SK-N-SH (cell line): ENCODE measurements at regions not wholly inside any gene's neighbourhood (a gene's known extent, or its start where the extent isn't known, plus 50 kb on each side); places are given as distances from the start of the nearest gene placed in this dataset.

Experiments used
- CTCF ChIA-PET: fragments of 300-600, 350-600 bp; formaldehyde crosslinking; extraction: SDS; loops from one replicate; lab custom pipeline; 2021; lab: Yijun Ruan, JAX
- POLR2A ChIA-PET: fragments of 350-600 bp; sonication (Branson Sonifier 250); formaldehyde crosslinking; extraction: SDS; loops from one replicate; lab custom pipeline; 2020; ENCODE audit warnings: antibody characterized with exemption, inconsistent platforms; lab: Yijun Ruan, JAX
- DNase-seq: peaks from one replicate; pipeline ENCODE4 v3.0.0; 2012
- H2AFZ ChIP-seq: fragments of 200-600 bp; sonication (generic); 2 replicates; pipeline ENCODE4 v1.8.1; 2016; ENCODE audit warnings: antibody characterized with exemption, mild to moderate bottlenecking, low read depth
- H3F3A ChIP-seq: fragments of 200-600 bp; sonication (generic); replicated peaks from 2 replicates; pipeline ENCODE3; 2016; ENCODE audit warnings: antibody characterized with exemption, mild to moderate bottlenecking; ENCODE audit not compliant: insufficient read depth
- H3K27ac ChIP-seq, 2 experiments: fragments of 200-500 bp in 1 of 2; fragments of 200-600 bp in 1 of 2; sonication (Bioruptor generic) in 1 of 2; sonication (generic), shearing (Covaris generic) in 1 of 2; 2 replicates each; pipeline versions ENCODE4 v1.5.1 to v1.6.1; 2014 to 2016; ENCODE audit warnings: low read depth in 2 of 2, inconsistent platforms in 1 of 2, low read length in 1 of 2, mild to moderate bottlenecking in 1 of 2, mixed read lengths in 1 of 2
- H3K27me3 ChIP-seq: fragments of 200-600 bp; sonication (generic), shearing (Covaris generic); 2 replicates; pipeline ENCODE4 v1.6.1; 2016; ENCODE audit warnings: mixed run types; ENCODE audit not compliant: insufficient read depth
- H3K36me3 ChIP-seq, 2 experiments: fragments of 200-500 bp in 1 of 2; fragments of 200-600 bp in 1 of 2; sonication (Bioruptor generic) in 1 of 2; sonication (generic) in 1 of 2; replicated peaks in 1 of 2; 2 replicates each; pipeline versions ENCODE3 to v1.5.1; 2014 to 2016; ENCODE audit warnings: low read length in 1 of 2, mild to moderate bottlenecking in 1 of 2; ENCODE audit not compliant: insufficient read depth in 2 of 2, control insufficient read depth in 1 of 2
- H3K4me1 ChIP-seq, 2 experiments: fragments of 200-500 bp in 1 of 2; fragments of 200-600 bp in 1 of 2; sonication (Bioruptor generic) in 1 of 2; sonication (generic), shearing (Covaris generic) in 1 of 2; 2 replicates each; pipeline versions ENCODE4 v1.5.1 to v1.6.1; 2014 to 2016; ENCODE audit warnings: low read depth in 1 of 2, low read length in 1 of 2, mixed run types in 1 of 2; ENCODE audit not compliant: insufficient read depth in 2 of 2, control insufficient read depth in 1 of 2
- H3K4me2 ChIP-seq: fragments of 200-600 bp; sonication (generic), shearing (Covaris generic); 2 replicates; pipeline ENCODE4 v1.6.1; 2017; ENCODE audit warnings: mixed run types
- H3K4me3 ChIP-seq, 2 experiments: fragments of 200-500 bp in 1 of 2; fragments of 200-600 bp in 1 of 2; sonication (Bioruptor generic) in 1 of 2; sonication (generic), shearing (Covaris generic) in 1 of 2; 2 replicates each; pipeline versions ENCODE4 v1.5.1 to v1.8.1; 2014 to 2016; ENCODE audit warnings: low read depth in 2 of 2, inconsistent platforms in 1 of 2, low read length in 1 of 2, mild to moderate bottlenecking in 1 of 2, mixed read lengths in 1 of 2, moderate library complexity in 1 of 2
- H3K79me2 ChIP-seq: fragments of 200-600 bp; sonication (generic); 2 replicates; pipeline ENCODE4 v1.8.1; 2017; ENCODE audit warnings: mild to moderate bottlenecking; ENCODE audit not compliant: insufficient read depth
- H3K9ac ChIP-seq: fragments of 200-600 bp; sonication (generic); 2 replicates; pipeline ENCODE4 v1.6.1; 2017; ENCODE audit warnings: mixed run types
- H3K9me2 ChIP-seq: fragments of 200-600 bp; sonication (generic); 2 replicates; pipeline ENCODE4 v1.6.1; 2017; ENCODE audit warnings: mixed run types
- H3K9me3 ChIP-seq: fragments of 200-600 bp; sonication (generic); 2 replicates; pipeline ENCODE4 v1.6.1; 2017; ENCODE audit warnings: mixed run types, mild to moderate bottlenecking, moderate library complexity
- H4K20me1 ChIP-seq: fragments of 200-600 bp; sonication (generic); 2 replicates; pipeline ENCODE4 v1.6.1; 2017; ENCODE audit warnings: mild to moderate bottlenecking, mixed run types; ENCODE audit not compliant: insufficient read depth
- GABPA ChIP-seq: IDR thresholded peaks from 2 replicates; pipeline ENCODE4 v1.4.0; 2012; ENCODE audit warnings: low read depth, mild to moderate bottlenecking
- MEF2A ChIP-seq: IDR thresholded peaks from 2 replicates; pipeline ENCODE4 v1.4.0; 2012; ENCODE audit warnings: low read depth, borderline replicate concordance
- MXI1 ChIP-seq: IDR thresholded peaks from 2 replicates; pipeline ENCODE4 v1.6.1; 2012; ENCODE audit warnings: mild to moderate bottlenecking, low read depth, low read length, improper control_type of control experiment
- NFIC ChIP-seq: IDR thresholded peaks from 2 replicates; pipeline ENCODE4 v1.4.0; 2012; ENCODE audit warnings: borderline replicate concordance
- RCOR1 ChIP-seq: fragments of 150-350 bp; IDR thresholded peaks from 2 replicates; pipeline ENCODE4 v1.6.1; 2017; ENCODE audit warnings: antibody characterized with exemption, low read length
- SMC3 ChIP-seq: IDR thresholded peaks from 2 replicates; pipeline ENCODE4 v1.6.1; 2012; ENCODE audit warnings: low read depth, low read length, improper control_type of control experiment
- TCF12 ChIP-seq: IDR thresholded peaks from 2 replicates; pipeline ENCODE4 v1.4.0; 2012
- WGBS: methylation state at CpG from one replicate; pipeline ENCODE4 v1.1.6; 2017; ENCODE audit warnings: low lambda C conversion rate; 5-methylcytosine and 5-hydroxymethylcytosine counted together
- TF ChIP-seq, protein P1 (sequence below): IDR thresholded peaks from 2 replicates; pipeline ENCODE4; 2012
- TF ChIP-seq, protein P2 (sequence below): IDR thresholded peaks from 2 replicates; pipeline ENCODE4 v1.4.0; 2012; ENCODE audit warnings: low read depth
- TF ChIP-seq, protein P3 (sequence below): IDR thresholded peaks from 2 replicates; pipeline ENCODE4 v1.4.0; 2012; ENCODE audit warnings: low read depth, borderline replicate concordance
- TF ChIP-seq, protein P4 (sequence below): fragments of 150-350 bp; IDR thresholded peaks from 2 replicates; pipeline ENCODE4 v1.6.1; 2017; ENCODE audit warnings: antibody characterized with exemption, low read length, low read depth, borderline replicate concordance

DNA sequence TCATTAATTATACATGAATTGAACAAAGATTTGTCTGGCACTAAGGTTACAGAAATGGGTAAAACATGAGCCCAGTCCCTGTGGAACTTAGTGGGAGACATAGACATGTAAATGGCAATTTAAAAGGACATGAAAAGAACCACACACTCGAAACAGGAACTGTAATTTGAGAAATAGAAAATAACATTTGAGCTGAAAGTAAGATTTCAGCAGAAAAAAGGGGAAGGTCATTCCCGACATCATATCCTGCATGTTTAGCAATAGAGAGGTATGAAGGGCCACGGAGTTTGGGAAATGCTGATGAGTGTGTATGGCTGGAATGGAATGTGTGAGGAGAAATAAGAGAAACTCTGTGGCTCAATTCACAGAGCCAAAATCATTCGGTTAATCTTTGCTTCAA, 175.4 kb upstream of the AHR start:
- ChIA-PET CTCF (no interaction called here), POLR2A (no interaction called here)
- no peaks in the 10 kb centered on the region for H4K20me1 ChIP-seq
- WGBS: 5% methylated on average over 4 of the region's 4 CpGs
- H3K27me3 ChIP-seq: peaks cover 20% of the 10 kb centered on the region; the same call in 1 of the 2 replicates
- no peak overlapping the region for H2AFZ ChIP-seq
- H3K9ac ChIP-seq: no peak overlapping the region
- H3K79me2 ChIP-seq: no peaks in the 10 kb centered on the region
- no peak overlapping the region for H3K4me2 ChIP-seq
- H3K4me3 ChIP-seq: no peak overlapping the region
- H3K4me1 ChIP-seq: no peaks in the 10 kb centered on the region
- no peaks in the 10 kb centered on the region for H3F3A ChIP-seq
- no peak overlapping the region for H3K27ac ChIP-seq
- H3K9me3 ChIP-seq: no peaks in the 10 kb centered on the region
- no peak for DNase-seq
- TF ChIP-seq, protein P1, sequence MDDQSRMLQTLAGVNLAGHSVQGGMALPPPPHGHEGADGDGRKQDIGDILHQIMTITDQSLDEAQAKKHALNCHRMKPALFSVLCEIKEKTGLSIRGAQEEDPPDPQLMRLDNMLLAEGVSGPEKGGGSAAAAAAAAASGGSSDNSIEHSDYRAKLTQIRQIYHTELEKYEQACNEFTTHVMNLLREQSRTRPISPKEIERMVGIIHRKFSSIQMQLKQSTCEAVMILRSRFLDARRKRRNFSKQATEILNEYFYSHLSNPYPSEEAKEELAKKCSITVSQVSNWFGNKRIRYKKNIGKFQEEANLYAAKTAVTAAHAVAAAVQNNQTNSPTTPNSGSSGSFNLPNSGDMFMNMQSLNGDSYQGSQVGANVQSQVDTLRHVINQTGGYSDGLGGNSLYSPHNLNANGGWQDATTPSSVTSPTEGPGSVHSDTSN: no peak
- TF ChIP-seq, protein P2, sequence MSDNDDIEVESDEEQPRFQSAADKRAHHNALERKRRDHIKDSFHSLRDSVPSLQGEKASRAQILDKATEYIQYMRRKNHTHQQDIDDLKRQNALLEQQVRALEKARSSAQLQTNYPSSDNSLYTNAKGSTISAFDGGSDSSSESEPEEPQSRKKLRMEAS: no peak
- TF ChIP-seq, protein P3, sequence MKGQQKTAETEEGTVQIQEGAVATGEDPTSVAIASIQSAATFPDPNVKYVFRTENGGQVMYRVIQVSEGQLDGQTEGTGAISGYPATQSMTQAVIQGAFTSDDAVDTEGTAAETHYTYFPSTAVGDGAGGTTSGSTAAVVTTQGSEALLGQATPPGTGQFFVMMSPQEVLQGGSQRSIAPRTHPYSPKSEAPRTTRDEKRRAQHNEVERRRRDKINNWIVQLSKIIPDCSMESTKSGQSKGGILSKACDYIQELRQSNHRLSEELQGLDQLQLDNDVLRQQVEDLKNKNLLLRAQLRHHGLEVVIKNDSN: no peak
- TF ChIP-seq SMC3: no peak
- TF ChIP-seq MXI1: no peak
- TF ChIP-seq GABPA: no peak
- TF ChIP-seq TCF12: no peak
- no peak for TF ChIP-seq RCOR1
- no peak for TF ChIP-seq NFIC
- H3K36me3 ChIP-seq: no peaks in the 10 kb centered on the region
- H3K9me2 ChIP-seq: 0 out of 2 replicates have a peak, but pooled peaks cover 7% of the 10 kb centered on the region

DNA sequence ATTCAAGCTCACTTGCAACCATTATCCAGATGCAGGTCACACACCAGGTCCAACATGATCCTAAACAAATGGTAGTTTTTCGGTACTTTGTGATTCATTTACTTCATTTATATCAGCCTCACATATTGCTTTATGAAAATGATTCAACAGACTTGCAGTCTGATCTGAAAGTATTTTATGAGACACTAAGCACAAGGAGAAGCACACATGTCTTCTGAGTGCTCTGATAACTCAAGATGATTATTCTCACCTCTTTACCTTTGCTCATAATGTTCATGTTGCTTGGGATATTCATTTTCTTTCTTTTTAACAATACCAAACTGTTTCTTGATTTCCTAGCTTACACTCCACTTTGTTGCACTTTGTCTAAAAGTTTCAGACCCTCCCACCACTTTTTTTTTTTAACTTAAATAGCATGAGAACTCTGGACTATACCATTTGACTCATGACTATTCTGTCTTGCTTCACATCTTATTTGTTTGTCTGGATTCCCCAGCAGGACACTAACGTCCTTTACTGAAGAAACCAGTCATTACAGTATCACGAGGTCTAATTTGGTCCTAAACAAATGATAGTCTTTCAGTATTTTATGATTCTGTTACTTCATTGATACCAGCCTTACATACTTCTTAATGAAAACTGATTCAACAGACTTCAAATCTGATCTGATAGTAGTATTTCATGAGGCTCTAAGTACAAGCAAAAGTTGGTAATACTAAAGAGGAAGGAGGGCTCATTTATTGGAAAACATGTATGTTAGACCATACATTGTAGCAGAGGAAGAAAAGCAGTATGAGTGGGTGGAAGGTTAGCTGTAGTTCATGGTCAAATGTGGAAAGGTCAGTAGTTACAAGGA, 171.8 kb upstream of the AHR start:
- H3K4me2 ChIP-seq: no peak overlapping the region
- peaks cover 45% of the 10 kb centered on the region; the same call in 1 of the 2 replicates for H3K27me3 ChIP-seq
- 3% methylated on average over 3 of the region's 3 CpGs for WGBS
- DNase-seq: no peak
- H3K79me2 ChIP-seq: no peaks in the 10 kb centered on the region
- no peak overlapping the region for H3K27ac ChIP-seq
- H3K9me2 ChIP-seq: 0 out of 2 replicates have a peak, but pooled peaks cover 7% of the 10 kb centered on the region
- no peaks in the 10 kb centered on the region for H3F3A ChIP-seq
- H3K4me1 ChIP-seq: no peaks in the 10 kb centered on the region
- no peak for TF ChIP-seq MEF2A
- TF ChIP-seq SMC3: no peak
- TF ChIP-seq, protein P4, sequence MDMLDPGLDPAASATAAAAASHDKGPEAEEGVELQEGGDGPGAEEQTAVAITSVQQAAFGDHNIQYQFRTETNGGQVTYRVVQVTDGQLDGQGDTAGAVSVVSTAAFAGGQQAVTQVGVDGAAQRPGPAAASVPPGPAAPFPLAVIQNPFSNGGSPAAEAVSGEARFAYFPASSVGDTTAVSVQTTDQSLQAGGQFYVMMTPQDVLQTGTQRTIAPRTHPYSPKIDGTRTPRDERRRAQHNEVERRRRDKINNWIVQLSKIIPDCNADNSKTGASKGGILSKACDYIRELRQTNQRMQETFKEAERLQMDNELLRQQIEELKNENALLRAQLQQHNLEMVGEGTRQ: no peak
- TF ChIP-seq, all 33 proteins: peak for 0
- Histone ChIP-seq H3K9ac (no peak overlapping the region), H3K9me3 (no peaks in the 10 kb centered on the region), H2AFZ (no peak overlapping the region), H3K4me3 (no peak overlapping the region), H3K36me3 (no peaks in the 10 kb centered on the region), H4K20me1 (no peaks in the 10 kb centered on the region)
- CTCF ChIA-PET: no interaction called here
- POLR2A ChIA-PET: no interaction called here
